ENCODE measurements at regions not wholly inside any gene's neighbourhood (a gene's known extent, or its start where the extent isn't known, plus 50 kb on each side); places are given as distances from the start of the nearest gene placed in this dataset.

GRCh38 chr2:57802243-57802642, 244.4 kb upstream of the VRK2 start:
- no peaks in the 10 kb centered on the region for H3K79me2 ChIP-seq (ENCODE audit: control insufficient read depth, insufficient read depth, low read length, poor library complexity)
- H3K4me1 ChIP-seq (ENCODE audit: control insufficient read depth in 1 of 2, insufficient read depth in 2 of 2, low read length in 2 of 2): no peaks in the 10 kb centered on the region
- H2AFZ ChIP-seq (ENCODE audit: insufficient read depth, low read length, poor library complexity): no peak overlapping the region
- H3K36me3 ChIP-seq (ENCODE audit: control insufficient read depth in 1 of 2, insufficient read depth in 2 of 2, low read length in 2 of 2): no peaks in the 10 kb centered on the region
- no peaks in the 10 kb centered on the region for H3K27me3 ChIP-seq (ENCODE audit: insufficient read depth, low read length)
- no peak overlapping the region for H3K14ac ChIP-seq (ENCODE audit: low read length)
- no peak overlapping the region for H3K23ac ChIP-seq (ENCODE audit: low read length)
- no peak overlapping the region for H2BK12ac ChIP-seq (ENCODE audit: low read length)
- no peak overlapping the region for H3K27ac ChIP-seq (ENCODE audit: low read depth, low read length)
- no peak overlapping the region for H3K4ac ChIP-seq (ENCODE audit: low read depth, low read length)
- H4K12ac ChIP-seq (ENCODE audit: low read depth, low read length): no peak overlapping the region
- no CpG with 5 or more reads among the region's 14 CpGs for WGBS (ENCODE audit: extremely low coverage, insufficient coverage, insufficient read length)
- no peak overlapping the region for H3K4me3 ChIP-seq (ENCODE audit: low read depth, low read length)
- H2BK120ac ChIP-seq (ENCODE audit: insufficient read depth, low read length, poor library complexity): no peak overlapping the region
- H4K8ac ChIP-seq (ENCODE audit: low read depth, low read length): no peak overlapping the region
- H3K4me2 ChIP-seq (ENCODE audit: low read length): no peak overlapping the region
- H4K91ac ChIP-seq (ENCODE audit: low read depth, low read length): no peak overlapping the region
- DNase-seq: peak; percentile 64 to 65
- no peak overlapping the region for H3K18ac ChIP-seq (ENCODE audit: low read length)
- H2AK5ac ChIP-seq (ENCODE audit: low read length): no peak overlapping the region
- H3K79me1 ChIP-seq (ENCODE audit: low read length): no peaks in the 10 kb centered on the region
- no peaks in the 10 kb centered on the region for H3K9me3 ChIP-seq (ENCODE audit: insufficient read depth, low read depth, low read length)
- H3K9ac ChIP-seq (ENCODE audit: low read length): no peak overlapping the region
- no peak overlapping the region for H2BK5ac ChIP-seq (ENCODE audit: low read depth, low read length, poor library complexity)

- Histone ChIP-seq H3K18ac (ENCODE audit: low read length) (no peak overlapping the region), H3K4me3 (ENCODE audit: low read depth, low read length) (no peak overlapping the region), H4K8ac (ENCODE audit: low read depth, low read length) (no peak overlapping the region), H2AFZ (ENCODE audit: insufficient read depth, low read length, poor library complexity) (no peak overlapping the region), H4K12ac (ENCODE audit: low read depth, low read length) (no peak overlapping the region), H3K79me1 (ENCODE audit: low read length) (no peaks in the 10 kb centered on the region), H3K4me1 (ENCODE audit: control insufficient read depth in 1 of 2, insufficient read depth in 2 of 2, low read length in 2 of 2) (no peaks in the 10 kb centered on the region), H3K27me3 (ENCODE audit: insufficient read depth, low read length) (no peaks in the 10 kb centered on the region), H3K9me3 (ENCODE audit: insufficient read depth, low read depth, low read length) (no peaks in the 10 kb centered on the region), H3K23ac (ENCODE audit: low read length) (no peak overlapping the region), H2BK120ac (ENCODE audit: insufficient read depth, low read length, poor library complexity) (no peak overlapping the region), H3K27ac (ENCODE audit: low read depth, low read length) (no peak overlapping the region), H3K14ac (ENCODE audit: low read length) (no peak overlapping the region), H2BK5ac (ENCODE audit: low read depth, low read length, poor library complexity) (no peak overlapping the region), H4K91ac (ENCODE audit: low read depth, low read length) (no peak overlapping the region), H3K4ac (ENCODE audit: low read depth, low read length) (no peak overlapping the region), H3K9ac (ENCODE audit: low read length) (no peak overlapping the region), H3K4me2 (ENCODE audit: low read length) (no peak overlapping the region), H2AK5ac (ENCODE audit: low read length) (no peak overlapping the region), H3K36me3 (ENCODE audit: control insufficient read depth in 1 of 2, insufficient read depth in 2 of 2, low read length in 2 of 2) (no peaks in the 10 kb centered on the region), H2BK12ac (ENCODE audit: low read length) (no peak overlapping the region), H3K79me2 (ENCODE audit: control insufficient read depth, insufficient read depth, low read length, poor library complexity) (no peaks in the 10 kb centered on the region)
- no CpG with 5 or more reads among the region's 2 CpGs for WGBS (ENCODE audit: extremely low coverage, insufficient coverage, insufficient read length)
- peak in 1 of 2 donors; percentile 54 for DNase-seq
These were observed 241.6 kb upstream of the VRK2 start for GRCh38 chr2:57804971-57805370.

DNA sequence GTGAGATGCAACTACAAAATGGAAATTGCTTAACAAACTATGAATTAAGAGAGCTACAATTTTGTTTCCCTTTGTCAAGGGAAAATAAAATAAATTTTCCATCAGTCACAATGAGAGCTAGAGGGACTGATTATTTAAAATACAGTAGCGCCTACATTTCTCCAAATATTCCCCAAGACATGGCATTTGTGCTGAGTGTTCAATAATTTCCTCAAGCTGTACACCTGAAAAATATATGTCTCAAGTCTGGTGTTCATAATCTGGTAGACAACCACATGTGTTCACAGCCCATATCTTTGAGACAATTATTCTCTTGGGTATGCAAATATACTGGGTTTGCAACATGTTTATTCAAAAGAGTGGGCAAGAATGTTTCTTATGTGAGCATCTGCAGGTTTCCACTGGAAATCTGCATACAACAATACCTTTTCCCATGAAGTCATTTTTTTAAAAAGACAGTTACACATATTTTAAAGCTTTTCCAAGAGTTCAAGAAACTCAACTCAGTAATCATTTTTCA, 240.1 kb upstream of the VRK2 start:
- H3K9ac ChIP-seq (ENCODE audit: low read length): no peak overlapping the region
- no peaks in the 10 kb centered on the region for H3K9me3 ChIP-seq (ENCODE audit: insufficient read depth, low read depth, low read length)
- no CpG with 5 or more reads among the region's 1 CpG for WGBS (ENCODE audit: extremely low coverage, insufficient coverage, insufficient read length)

DNA sequence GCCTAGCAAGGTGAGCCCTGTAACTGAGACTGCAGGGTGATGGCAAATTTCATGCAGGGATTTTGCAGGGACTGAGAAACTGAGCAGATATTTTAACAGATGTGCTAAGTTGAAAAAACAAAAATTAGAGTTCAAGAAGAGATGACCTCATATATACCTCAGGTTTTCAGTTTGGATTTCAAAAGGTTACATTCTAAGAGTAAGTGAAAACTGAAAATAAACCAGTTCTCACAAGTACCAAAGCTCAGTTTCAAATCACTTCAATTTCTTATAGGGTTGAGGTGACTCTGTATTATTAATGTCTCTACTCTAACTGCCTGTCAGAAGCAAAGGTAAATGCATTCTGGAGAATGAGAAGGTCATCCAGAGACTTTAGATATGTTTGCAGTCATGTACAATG, 237.4 kb upstream of the VRK2 start:
- Histone ChIP-seq H4K91ac (ENCODE audit: low read depth, low read length) (no peak overlapping the region), H2AFZ (ENCODE audit: insufficient read depth, low read length, poor library complexity) (no peak overlapping the region), H3K4me2 (ENCODE audit: low read length) (no peak overlapping the region), H3K79me2 (ENCODE audit: control insufficient read depth, insufficient read depth, low read length, poor library complexity) (no peaks in the 10 kb centered on the region), H3K4me1 (ENCODE audit: control insufficient read depth in 1 of 2, insufficient read depth in 2 of 2, low read length in 2 of 2) (no peaks in the 10 kb centered on the region), H3K4ac (ENCODE audit: low read depth, low read length) (no peak overlapping the region), H3K36me3 (ENCODE audit: control insufficient read depth in 1 of 2, insufficient read depth in 2 of 2, low read length in 2 of 2) (no peaks in the 10 kb centered on the region), H4K8ac (ENCODE audit: low read depth, low read length) (no peak overlapping the region), H3K4me3 (ENCODE audit: low read depth, low read length) (no peak overlapping the region), H2BK12ac (ENCODE audit: low read length) (no peak overlapping the region), H2AK5ac (ENCODE audit: low read length) (no peak overlapping the region), H3K9me3 (ENCODE audit: insufficient read depth, low read depth, low read length) (no peaks in the 10 kb centered on the region), H3K18ac (ENCODE audit: low read length) (no peak overlapping the region), H2BK5ac (ENCODE audit: low read depth, low read length, poor library complexity) (no peak overlapping the region), H4K12ac (ENCODE audit: low read depth, low read length) (no peak overlapping the region), H2BK120ac (ENCODE audit: insufficient read depth, low read length, poor library complexity) (no peak overlapping the region), H3K23ac (ENCODE audit: low read length) (no peak overlapping the region), H3K27ac (ENCODE audit: low read depth, low read length) (no peak overlapping the region), H3K9ac (ENCODE audit: low read length) (no peak overlapping the region), H3K14ac (ENCODE audit: low read length) (no peak overlapping the region), H3K79me1 (ENCODE audit: low read length) (no peaks in the 10 kb centered on the region), H3K27me3 (ENCODE audit: insufficient read depth, low read length) (no peaks in the 10 kb centered on the region)
- DNase-seq: no peak

More for the DNA sequence above, 240.1 kb upstream of the VRK2 start:
- no peak overlapping the region for H3K14ac ChIP-seq (ENCODE audit: low read length)
- no peaks in the 10 kb centered on the region for H3K79me1 ChIP-seq (ENCODE audit: low read length)
- no peak overlapping the region for H3K4me2 ChIP-seq (ENCODE audit: low read length)
- no peak overlapping the region for H2AFZ ChIP-seq (ENCODE audit: insufficient read depth, low read length, poor library complexity)
- no peak overlapping the region for H4K12ac ChIP-seq (ENCODE audit: low read depth, low read length)
- H3K4me1 ChIP-seq (ENCODE audit: control insufficient read depth in 1 of 2, insufficient read depth in 2 of 2, low read length in 2 of 2): no peaks in the 10 kb centered on the region
- H2BK12ac ChIP-seq (ENCODE audit: low read length): no peak overlapping the region
- no peak for DNase-seq
- no peak overlapping the region for H2AK5ac ChIP-seq (ENCODE audit: low read length)
- no peak overlapping the region for H3K18ac ChIP-seq (ENCODE audit: low read length)
- H3K79me2 ChIP-seq (ENCODE audit: control insufficient read depth, insufficient read depth, low read length, poor library complexity): no peaks in the 10 kb centered on the region
- no peak overlapping the region for H3K23ac ChIP-seq (ENCODE audit: low read length)
- no peak overlapping the region for H3K4ac ChIP-seq (ENCODE audit: low read depth, low read length)
- H3K36me3 ChIP-seq (ENCODE audit: control insufficient read depth in 1 of 2, insufficient read depth in 2 of 2, low read length in 2 of 2): no peaks in the 10 kb centered on the region
- no peak overlapping the region for H3K4me3 ChIP-seq (ENCODE audit: low read depth, low read length)
- no peak overlapping the region for H3K27ac ChIP-seq (ENCODE audit: low read depth, low read length)
- no peak overlapping the region for H4K8ac ChIP-seq (ENCODE audit: low read depth, low read length)
- H2BK120ac ChIP-seq (ENCODE audit: insufficient read depth, low read length, poor library complexity): no peak overlapping the region
- no peak overlapping the region for H4K91ac ChIP-seq (ENCODE audit: low read depth, low read length)
- no peak overlapping the region for H2BK5ac ChIP-seq (ENCODE audit: low read depth, low read length, poor library complexity)
- H3K27me3 ChIP-seq (ENCODE audit: insufficient read depth, low read length): no peaks in the 10 kb centered on the region
